ENCODE measurements at regions not wholly inside any gene's neighbourhood (a gene's known extent, or its start where the extent isn't known, plus 50 kb on each side); places are given as distances from the start of the nearest gene placed in this dataset.

GRCh38 chr3:29203851-29204250, 77.0 kb upstream of the RBMS3 start:
- DNase-seq, result no peak

- DNase-seq, result no peak
Observed at GRCh38 chr3:29207427-29207826, 73.4 kb upstream of the RBMS3 start.

GRCh38 chr3:29212789-29213433, 68.0 kb upstream of the RBMS3 start:
- no peak for DNase-seq

- DNase-seq, result no peak
Observed at GRCh38 chr3:29214009-29214658, 66.7 kb upstream of the RBMS3 start.

GRCh38 chr3:29215948-29216347, 64.9 kb upstream of the RBMS3 start:
- no peak for DNase-seq

- DNase-seq, result no peak
Observed at GRCh38 chr3:29226706-29227105, 54.2 kb upstream of the RBMS3 start.

GRCh38 chr3:29227307-29227706, 53.6 kb upstream of the RBMS3 start:
- DNase-seq, result no peak
